K562 (cell line): ENCODE measurements at regions not wholly inside any gene's neighbourhood (a gene's known extent, or its start where the extent isn't known, plus 50 kb on each side); places are given as distances from the start of the nearest gene placed in this dataset.

Experiments used
- ATAC-seq: fragments of 200-7000 bp; cut with Tn5 transposase; 3 replicates; pipeline ENCODE4 v1.9.1; 2020; ENCODE audit warnings: moderate library complexity
- BruUV-seq: library from RNA; stranded (reverse); fragments of 400-500 nt; replicated peaks from 2 replicates; lab custom pipeline; 2021; lab: Mats Ljungman, UMichigan
- CTCF ChIA-PET: fragments of 300-600 bp; formaldehyde crosslinking; extraction: SDS; loops from one replicate; lab custom pipeline; 2021; ENCODE audit warnings: low intra/inter-chr PET ratio; lab: Yijun Ruan, JAX
- POLR2A ChIA-PET: fragments of 300-600, 350-650 bp; sonication (Branson Sonifier 250); formaldehyde crosslinking; extraction: SDS; loops from one replicate; lab custom pipeline; 2021; ENCODE audit warnings: antibody characterized with exemption, inconsistent platforms; lab: Yijun Ruan, JAX
- DNase-seq, 4 experiments: peaks; one replicate each; pipeline versions ENCODE4 v3.0.0 to v3.0.0-alpha.2; 2011 to 2018; ENCODE audit warnings: low spot score in 3 of 4, mixed read lengths in 3 of 4; ENCODE audit errors: extremely low read depth in 1 of 4
- FAIRE-seq: peaks from 2 replicates; lab custom pipeline; 2011; peaks lifted over from hg19 to GRCh38; lab: Jason Lieb, UNC
- H2AFZ ChIP-seq: 2 replicates; pipeline ENCODE4 v1.6.0; 2011; ENCODE audit warnings: low read depth, low read length, control low read depth, inconsistent platforms
- H3K27ac ChIP-seq: fragments of 200-600 bp; 3 replicates; pipeline ENCODE4 v1.8.0; 2011; ENCODE audit warnings: low read depth, mild to moderate bottlenecking, control low read depth, inconsistent platforms, low read length, moderate library complexity, mixed read lengths; ENCODE audit errors: extremely low read depth
- H3K27me3 ChIP-seq, 2 experiments: fragments of 300-600 bp in 1 of 2; 2 replicates in 1 of 2; 3 replicates in 1 of 2; pipeline versions ENCODE4 v1.6.0 to v1.8.0; 2011; ENCODE audit warnings: inconsistent platforms in 2 of 2, low read length in 2 of 2, mild to moderate bottlenecking in 1 of 2, mixed read lengths in 1 of 2, moderate library complexity in 1 of 2; ENCODE audit not compliant: control insufficient read depth in 2 of 2, insufficient read depth in 2 of 2
- H3K36me3 ChIP-seq: fragments of 300-600 bp; 3 replicates; pipeline ENCODE4 v1.8.0; 2011; ENCODE audit warnings: mild to moderate bottlenecking, low read length, inconsistent platforms; ENCODE audit not compliant: control insufficient read depth, insufficient read depth
- H3K4me1 ChIP-seq, 2 experiments: fragments of 200-600 bp in 1 of 2; replicated peaks in 1 of 2; 2 replicates in 1 of 2; 3 replicates in 1 of 2; pipeline versions ENCODE4 v1.5.1 to v1.8.0; 2011; ENCODE audit warnings: inconsistent platforms in 2 of 2, low read length in 2 of 2, mild to moderate bottlenecking in 1 of 2, mixed read lengths in 1 of 2, moderate library complexity in 1 of 2; ENCODE audit not compliant: control insufficient read depth in 2 of 2, insufficient read depth in 2 of 2
- H3K4me2 ChIP-seq: 2 replicates; pipeline ENCODE4 v1.6.1; 2011; ENCODE audit warnings: low read length, control low read depth, inconsistent platforms, mixed read lengths; ENCODE audit not compliant: insufficient read depth
- H3K4me3 ChIP-seq: fragments of 200-600 bp; sonication (generic), shearing (Covaris generic); 2 replicates; pipeline ENCODE4 v1.5.1; 2016; ENCODE audit warnings: control low read depth, inconsistent platforms
- H3K79me2 ChIP-seq: fragments of 200-600 bp; 3 replicates; pipeline ENCODE4 v1.8.0; 2011; ENCODE audit warnings: low read length, inconsistent platforms; ENCODE audit not compliant: control insufficient read depth, insufficient read depth
- H3K9ac ChIP-seq, 2 experiments: 2 replicates each; pipeline versions ENCODE4 v1.6.0 to v1.6.1; 2011; ENCODE audit warnings: low read depth in 2 of 2, low read length in 2 of 2, control low read depth in 1 of 2, inconsistent platforms in 1 of 2, mild to moderate bottlenecking in 1 of 2, mixed read lengths in 1 of 2; ENCODE audit not compliant: insufficient read depth in 1 of 2
- H3K9me1 ChIP-seq: one replicate; pipeline ENCODE4 v1.6.0; 2011; ENCODE audit warnings: inconsistent platforms, mild to moderate bottlenecking, low read length, moderate library complexity; ENCODE audit not compliant: control insufficient read depth, insufficient read depth
- H3K9me3 ChIP-seq: replicated peaks from 2 replicates; pipeline ENCODE4 v1.5.1; 2011; ENCODE audit warnings: low read depth, low read length, inconsistent platforms; ENCODE audit not compliant: control insufficient read depth, insufficient read depth
- H4K20me1 ChIP-seq: replicated peaks from 2 replicates; pipeline ENCODE4 v1.6.1; 2011; ENCODE audit warnings: low read length, inconsistent platforms, mixed read lengths; ENCODE audit not compliant: control insufficient read depth, insufficient read depth
- CSDE1 ChIP-seq, 2 experiments: fragments of 450-650 bp; IDR thresholded peaks; 2 replicates each; pipeline ENCODE4 v1.6.1; 2016; ENCODE audit warnings: mild to moderate bottlenecking in 1 of 2
- HDAC1 ChIP-seq, 2 experiments: fragments of 450-650 bp; IDR thresholded peaks; 2 replicates each; pipeline ENCODE4 v1.6.1; 2016 to 2017; ENCODE audit warnings: inconsistent platforms in 1 of 2, mild to moderate bottlenecking in 1 of 2, moderate library complexity in 1 of 2
- MAFK ChIP-seq: IDR thresholded peaks from 2 replicates; pipeline ENCODE4 v1.6.1; 2011; ENCODE audit warnings: low read length, improper control_type of control experiment
- MAZ ChIP-seq, 2 experiments: fragments of 450-650 bp in 1 of 2; sonication (generic) in 1 of 2; formaldehyde crosslinking; IDR thresholded peaks in 1 of 2; conservative IDR thresholded peaks in 1 of 2; 2 replicates each; pipeline versions ENCODE4 v1.4.0 to v1.5.0; 2020; ENCODE audit warnings: mild to moderate bottlenecking in 1 of 2, missing genetic modification reagents in 1 of 2
- MCM3 ChIP-seq: fragments of 450-650 bp; IDR thresholded peaks from 2 replicates; pipeline ENCODE4 v1.6.1; 2016
- ZNF184 ChIP-seq: sonication (generic); formaldehyde crosslinking; IDR thresholded peaks from 2 replicates; pipeline ENCODE4 v1.5.0; 2020; ENCODE audit warnings: missing genetic modification reagents
- ZNF316 ChIP-seq: fragments of 450-650 bp; IDR thresholded peaks from 2 replicates; pipeline ENCODE4 v1.6.1; 2016
- WGBS: fragments of 100-300 bp; shearing (Covaris generic); methylation state at CpG from one replicate; pipeline ENCODE4 v1.1.6; 2016; ENCODE audit warnings: low coverage, mixed read lengths; ENCODE audit not compliant: insufficient coverage; ENCODE audit errors: missing lambda C conversion rate; 5-methylcytosine and 5-hydroxymethylcytosine counted together
- in situ Hi-C: fragments of 300-500 bp; cut with MboI; formaldehyde crosslinking; loops from 4 replicates; pipeline ENCODE4 v1.15.0; 2018; ENCODE audit warnings: inconsistent platforms, mixed read lengths
- intact Hi-C: fragments of 100-400 bp; cut with micrococcal nuclease; formaldehyde crosslinking; loops from 2 replicates; pipeline ENCODE4 v1.14.2; 2022
- TF ChIP-seq, protein P1 (sequence below): fragments of 450-650 bp; formaldehyde crosslinking; conservative IDR thresholded peaks from 2 replicates; pipeline ENCODE4 v1.4.0; 2022; ENCODE audit warnings: mild to moderate bottlenecking, missing genetic modification characterization
- TF ChIP-seq, protein P2 (sequence below): IDR thresholded peaks from 2 replicates; pipeline ENCODE4 v1.6.1; 2011; ENCODE audit warnings: borderline replicate concordance, low read depth, mild to moderate bottlenecking, moderate library complexity, low read length; ENCODE audit not compliant: insufficient read depth, poor library complexity, severe bottlenecking
- TF ChIP-seq, protein P3 (sequence below): fragments of 250-450 bp; sonication (Bioruptor Pico); IDR thresholded peaks from 2 replicates; pipeline ENCODE4 v1.5.0; 2020; ENCODE audit warnings: mild to moderate bottlenecking, borderline replicate concordance

DNA sequence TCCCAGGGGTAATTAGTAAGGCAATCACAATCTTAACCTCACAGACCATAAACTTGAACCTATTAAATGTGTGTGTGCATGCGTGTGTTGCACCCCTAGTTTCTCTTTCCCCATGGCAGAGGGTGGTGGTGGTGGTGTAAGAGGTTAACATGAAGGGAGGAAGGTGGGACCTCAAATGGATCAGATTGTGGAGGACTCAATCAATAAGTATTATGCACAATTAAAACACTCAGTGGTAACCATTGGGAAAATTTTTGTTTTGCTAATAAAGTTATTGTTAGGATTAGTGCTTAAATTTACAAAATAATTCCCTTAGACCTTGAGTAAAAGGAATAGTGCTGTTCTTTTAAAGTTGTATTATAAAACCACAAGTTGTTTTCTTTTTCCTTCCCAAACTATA lies 283.0 kb downstream of the OLFM3 start:
- no peaks in the 10 kb centered on the region; the same call in 1 of the 2 replicates for H3K9me3 ChIP-seq
- 0% methylated on average over 1 of the region's 1 CpG for WGBS
- no peak for FAIRE-seq
- no peaks in the 10 kb centered on the region for H3K9me1 ChIP-seq
- no peaks in the 10 kb centered on the region for H3K36me3 ChIP-seq
- BruUV-seq: no TSS peak
- no peaks in the 10 kb centered on the region for H4K20me1 ChIP-seq
- ATAC-seq: no peak
- no peaks in the 10 kb centered on the region for H3K4me1 ChIP-seq
- no peak overlapping the region for H3K27ac ChIP-seq
- TF ChIP-seq, protein P1, sequence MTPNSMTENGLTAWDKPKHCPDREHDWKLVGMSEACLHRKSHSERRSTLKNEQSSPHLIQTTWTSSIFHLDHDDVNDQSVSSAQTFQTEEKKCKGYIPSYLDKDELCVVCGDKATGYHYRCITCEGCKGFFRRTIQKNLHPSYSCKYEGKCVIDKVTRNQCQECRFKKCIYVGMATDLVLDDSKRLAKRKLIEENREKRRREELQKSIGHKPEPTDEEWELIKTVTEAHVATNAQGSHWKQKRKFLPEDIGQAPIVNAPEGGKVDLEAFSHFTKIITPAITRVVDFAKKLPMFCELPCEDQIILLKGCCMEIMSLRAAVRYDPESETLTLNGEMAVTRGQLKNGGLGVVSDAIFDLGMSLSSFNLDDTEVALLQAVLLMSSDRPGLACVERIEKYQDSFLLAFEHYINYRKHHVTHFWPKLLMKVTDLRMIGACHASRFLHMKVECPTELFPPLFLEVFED: no peak
- TF ChIP-seq HDAC1 (IDR thresholded peaks at IDR 0.05) (no peak), ZNF316 (no peak), MAZ (CRISPR knock-in tag; conservative IDR thresholded peaks at IDR 0.05 in 1 of 2, IDR thresholded peaks at IDR 0.05 in 1 of 2) (no peak), MCM3 (no peak), CSDE1 (IDR thresholded peaks at IDR 0.05) (no peak), MAFK (no peak), ZNF184 (CRISPR knock-in tag) (no peak)
- TF ChIP-seq, protein P2, sequence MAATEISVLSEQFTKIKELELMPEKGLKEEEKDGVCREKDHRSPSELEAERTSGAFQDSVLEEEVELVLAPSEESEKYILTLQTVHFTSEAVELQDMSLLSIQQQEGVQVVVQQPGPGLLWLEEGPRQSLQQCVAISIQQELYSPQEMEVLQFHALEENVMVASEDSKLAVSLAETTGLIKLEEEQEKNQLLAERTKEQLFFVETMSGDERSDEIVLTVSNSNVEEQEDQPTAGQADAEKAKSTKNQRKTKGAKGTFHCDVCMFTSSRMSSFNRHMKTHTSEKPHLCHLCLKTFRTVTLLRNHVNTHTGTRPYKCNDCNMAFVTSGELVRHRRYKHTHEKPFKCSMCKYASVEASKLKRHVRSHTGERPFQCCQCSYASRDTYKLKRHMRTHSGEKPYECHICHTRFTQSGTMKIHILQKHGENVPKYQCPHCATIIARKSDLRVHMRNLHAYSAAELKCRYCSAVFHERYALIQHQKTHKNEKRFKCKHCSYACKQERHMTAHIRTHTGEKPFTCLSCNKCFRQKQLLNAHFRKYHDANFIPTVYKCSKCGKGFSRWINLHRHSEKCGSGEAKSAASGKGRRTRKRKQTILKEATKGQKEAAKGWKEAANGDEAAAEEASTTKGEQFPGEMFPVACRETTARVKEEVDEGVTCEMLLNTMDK: no peak
- TF ChIP-seq, protein P3, sequence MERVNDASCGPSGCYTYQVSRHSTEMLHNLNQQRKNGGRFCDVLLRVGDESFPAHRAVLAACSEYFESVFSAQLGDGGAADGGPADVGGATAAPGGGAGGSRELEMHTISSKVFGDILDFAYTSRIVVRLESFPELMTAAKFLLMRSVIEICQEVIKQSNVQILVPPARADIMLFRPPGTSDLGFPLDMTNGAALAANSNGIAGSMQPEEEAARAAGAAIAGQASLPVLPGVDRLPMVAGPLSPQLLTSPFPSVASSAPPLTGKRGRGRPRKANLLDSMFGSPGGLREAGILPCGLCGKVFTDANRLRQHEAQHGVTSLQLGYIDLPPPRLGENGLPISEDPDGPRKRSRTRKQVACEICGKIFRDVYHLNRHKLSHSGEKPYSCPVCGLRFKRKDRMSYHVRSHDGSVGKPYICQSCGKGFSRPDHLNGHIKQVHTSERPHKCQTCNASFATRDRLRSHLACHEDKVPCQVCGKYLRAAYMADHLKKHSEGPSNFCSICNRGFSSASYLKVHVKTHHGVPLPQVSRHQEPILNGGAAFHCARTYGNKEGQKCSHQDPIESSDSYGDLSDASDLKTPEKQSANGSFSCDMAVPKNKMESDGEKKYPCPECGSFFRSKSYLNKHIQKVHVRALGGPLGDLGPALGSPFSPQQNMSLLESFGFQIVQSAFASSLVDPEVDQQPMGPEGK: no peak
- TF ChIP-seq, all 486 proteins: peak for 0
- POLR2A ChIA-PET: no interaction called here
- Histone ChIP-seq H3K4me3 (no peak overlapping the region), H3K4me2 (no peak overlapping the region), H3K9ac (no peak overlapping the region), H3K27me3 (no peaks in the 10 kb centered on the region), H3K79me2 (no peaks in the 10 kb centered on the region), H2AFZ (no peak overlapping the region)
- intact Hi-C loops (no loop called here), in situ Hi-C loops (no loop called here)
- CTCF ChIA-PET: no interaction called here
- DNase-seq: no peak
